Testis (tissue), 2 donors: ENCODE measurements at regions not wholly inside any gene's neighbourhood (a gene's known extent, or its start where the extent isn't known, plus 50 kb on each side); places are given as distances from the start of the nearest gene placed in this dataset.
"Not testable (repeated sequence)": the region's sequence is repeated elsewhere in the genome, so short reads cannot be mapped to it uniquely, and the experiment has no call there.

Experiments used
- DNase-seq: peaks from one replicate; pipeline ENCODE4 v3.0.0-alpha.2; 2019
- H3K27ac ChIP-seq, 2 donors: fragments of 200-600 bp; sonication (generic); one replicate each; pipeline ENCODE4 v1.5.1; 2019
- H3K27me3 ChIP-seq: fragments of 200-600 bp; sonication (generic); one replicate; pipeline ENCODE4 v1.5.1; 2019
- H3K36me3 ChIP-seq: fragments of 200-600 bp; sonication (generic); one replicate; pipeline ENCODE4 v1.5.1; 2017; ENCODE audit warnings: low read depth; ENCODE audit errors: missing control alignments
- H3K4me1 ChIP-seq: fragments of 200-600 bp; sonication (generic); one replicate; pipeline ENCODE4 v1.5.1; 2019
- H3K4me3 ChIP-seq, 2 donors: fragments of 200-600 bp; sonication (generic); one replicate each; pipeline ENCODE4 v1.5.1; 2017 to 2019
- H3K9me3 ChIP-seq: fragments of 200-600 bp; sonication (generic); one replicate; pipeline ENCODE4 v1.5.1; 2017
- POLR2A ChIP-seq: fragments of 450-650 bp; IDR thresholded peaks from one replicate; pipeline ENCODE4 v1.6.1; 2017; ENCODE audit warnings: antibody characterized with exemption, mild to moderate bottlenecking, moderate library complexity
- WGBS, 2 donors: methylation state at CpG; one replicate each; pipeline ENCODE4 v1.1.5; 2018; 5-methylcytosine and 5-hydroxymethylcytosine counted together
- intact Hi-C: fragments of 100-400 bp; cut with DNase I; formaldehyde crosslinking; loops from one replicate; pipeline ENCODE4 v1.15.1; 2023; ENCODE audit warnings: low total_unique reads
- TF ChIP-seq, protein P1 (sequence below), 3 experiments: fragments of 450-650 bp in 2 of 3; fragments of 200-600 bp in 1 of 3; sonication (generic) in 1 of 3; IDR thresholded peaks; one replicate each; pipeline ENCODE4 v1.5.1; 2016 to 2019; ENCODE audit warnings: antibody characterized with exemption in 3 of 3, mild to moderate bottlenecking in 2 of 3, moderate library complexity in 1 of 3

DNA sequence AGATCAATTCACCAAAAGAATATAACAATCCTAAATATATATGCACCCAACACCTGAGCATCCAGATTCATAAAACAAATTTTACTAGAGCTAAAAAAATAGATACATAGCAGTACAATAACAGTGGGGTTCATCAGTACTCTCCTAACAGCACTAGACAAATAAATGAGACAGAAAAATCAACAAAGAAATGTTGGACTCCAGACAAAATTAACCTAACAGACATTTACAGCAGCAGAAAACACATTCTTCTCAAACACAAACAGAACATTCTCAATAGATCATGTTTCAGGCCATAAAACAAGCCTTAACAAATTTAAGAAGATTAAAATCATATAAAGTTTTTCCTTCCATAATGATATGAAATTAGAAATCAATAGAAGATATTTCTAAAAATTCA lies 124.8 kb upstream of the NECTIN3 start:
- intact Hi-C loops, result no loop called here
- no peaks in the 10 kb centered on the region for H3K36me3 ChIP-seq
- TF ChIP-seq, protein P1, sequence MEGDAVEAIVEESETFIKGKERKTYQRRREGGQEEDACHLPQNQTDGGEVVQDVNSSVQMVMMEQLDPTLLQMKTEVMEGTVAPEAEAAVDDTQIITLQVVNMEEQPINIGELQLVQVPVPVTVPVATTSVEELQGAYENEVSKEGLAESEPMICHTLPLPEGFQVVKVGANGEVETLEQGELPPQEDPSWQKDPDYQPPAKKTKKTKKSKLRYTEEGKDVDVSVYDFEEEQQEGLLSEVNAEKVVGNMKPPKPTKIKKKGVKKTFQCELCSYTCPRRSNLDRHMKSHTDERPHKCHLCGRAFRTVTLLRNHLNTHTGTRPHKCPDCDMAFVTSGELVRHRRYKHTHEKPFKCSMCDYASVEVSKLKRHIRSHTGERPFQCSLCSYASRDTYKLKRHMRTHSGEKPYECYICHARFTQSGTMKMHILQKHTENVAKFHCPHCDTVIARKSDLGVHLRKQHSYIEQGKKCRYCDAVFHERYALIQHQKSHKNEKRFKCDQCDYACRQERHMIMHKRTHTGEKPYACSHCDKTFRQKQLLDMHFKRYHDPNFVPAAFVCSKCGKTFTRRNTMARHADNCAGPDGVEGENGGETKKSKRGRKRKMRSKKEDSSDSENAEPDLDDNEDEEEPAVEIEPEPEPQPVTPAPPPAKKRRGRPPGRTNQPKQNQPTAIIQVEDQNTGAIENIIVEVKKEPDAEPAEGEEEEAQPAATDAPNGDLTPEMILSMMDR (IDR thresholded peaks at IDR 0.05), result no peak
- TF ChIP-seq POLR2A, result no peak
- no peak for DNase-seq
- no peak overlapping the region for H3K27ac ChIP-seq
- H3K9me3 ChIP-seq, result no peaks in the 10 kb centered on the region
- no peak overlapping the region for H3K4me3 ChIP-seq
- no peaks in the 10 kb centered on the region for H3K4me1 ChIP-seq
- no peaks in the 10 kb centered on the region for H3K27me3 ChIP-seq

DNA sequence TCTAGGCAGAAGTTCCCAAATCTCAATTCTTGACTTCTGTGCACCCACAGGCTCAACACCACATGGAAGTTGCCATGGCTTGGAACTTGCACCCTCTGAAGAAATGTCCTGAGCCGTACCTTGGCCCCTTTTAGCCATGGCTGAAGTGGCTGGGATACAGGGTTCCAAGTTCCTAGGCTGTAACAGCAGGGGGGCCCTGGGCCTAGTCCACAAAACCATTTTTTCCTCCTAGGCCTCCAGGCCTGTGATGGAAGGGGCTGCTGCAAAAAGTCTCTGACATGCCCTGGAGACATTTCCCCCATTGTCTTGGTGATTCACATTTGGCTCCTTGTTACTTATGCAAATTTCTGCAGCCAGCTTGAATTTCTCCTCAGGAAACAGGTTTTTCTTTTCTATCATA lies 122.4 kb upstream of the NECTIN3 start:
- intact Hi-C loops, H3K9me3 ChIP-seq, DNase-seq, H3K27me3 ChIP-seq, H3K4me3 ChIP-seq, H3K27ac ChIP-seq, H3K36me3 ChIP-seq, H3K4me1 ChIP-seq: not testable (repeated sequence)
- 50 to 55% methylated on average over 1 of the region's 1 CpG for WGBS, 2 donors

DNA sequence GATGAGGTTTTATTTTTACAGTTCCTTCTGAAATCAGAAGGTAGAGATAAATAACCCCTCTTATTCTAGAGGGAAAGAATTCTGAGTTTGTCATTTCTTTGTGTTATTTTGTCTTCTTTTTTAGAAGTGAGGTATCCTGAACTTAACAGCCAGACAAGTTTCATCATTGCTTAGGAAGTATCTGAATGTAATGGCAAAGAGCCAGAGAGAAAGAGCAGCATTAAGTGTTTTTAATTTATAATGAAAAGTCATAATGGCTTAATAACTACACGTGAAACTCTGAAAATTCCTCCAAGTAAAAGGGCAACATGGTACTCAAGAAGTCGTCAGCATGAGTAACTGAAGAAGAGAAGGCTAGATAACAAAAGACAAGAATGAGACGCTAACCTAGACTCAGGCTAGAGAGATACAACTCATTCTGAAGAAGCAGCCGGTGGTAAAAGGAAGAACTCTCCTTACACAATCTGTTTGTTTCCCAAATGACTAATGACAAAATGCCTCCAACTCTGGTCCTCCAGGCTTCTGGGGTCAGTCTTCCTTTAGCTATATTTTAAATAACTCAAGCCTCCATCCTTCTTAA lies 116.2 kb upstream of the NECTIN3 start:
- DNase-seq, result no peak

DNA sequence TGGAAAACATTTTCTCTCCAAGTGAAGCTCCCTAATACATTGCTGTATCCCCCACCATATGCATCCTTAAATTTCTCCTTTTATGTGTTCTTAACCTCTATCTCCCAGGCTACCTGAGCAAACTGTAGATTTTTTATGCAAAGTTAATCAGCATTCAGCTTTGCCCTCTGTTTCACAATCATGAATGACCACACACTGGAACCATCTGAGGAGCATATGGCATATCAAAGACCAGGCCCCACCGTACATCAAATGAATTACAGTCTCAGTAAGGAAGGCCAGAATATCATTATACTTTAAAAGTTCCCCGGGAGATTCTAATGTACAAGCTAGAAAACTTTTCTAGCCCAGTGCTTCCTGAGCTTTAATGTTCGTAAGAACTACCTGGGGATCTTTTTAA lies 115.5 kb upstream of the NECTIN3 start:
- TF ChIP-seq, protein P1 (IDR thresholded peaks at IDR 0.05), result no peak
- no peak for TF ChIP-seq POLR2A
- no peak overlapping the region for H3K27ac ChIP-seq
- H3K36me3 ChIP-seq, result no peaks in the 10 kb centered on the region
- no peaks in the 10 kb centered on the region for H3K4me1 ChIP-seq
- intact Hi-C loops, result no loop called here
- 87 to 91% methylated on average over 3 of the region's 3 CpGs for WGBS, 2 donors
- no peak for DNase-seq
- H3K4me3 ChIP-seq, result no peak overlapping the region
- no peaks in the 10 kb centered on the region for H3K27me3 ChIP-seq
- no peaks in the 10 kb centered on the region for H3K9me3 ChIP-seq

More for the DNA sequence above, 116.2 kb upstream of the NECTIN3 start:
- WGBS, 2 donors, result 60 to 72% methylated on average over 4 of the region's 4 CpGs
- H3K4me1 ChIP-seq, result no peaks in the 10 kb centered on the region
- TF ChIP-seq, protein P1 (IDR thresholded peaks at IDR 0.05), result no peak
- no peak for TF ChIP-seq POLR2A
- H3K4me3 ChIP-seq, result no peak overlapping the region
- no peaks in the 10 kb centered on the region for H3K36me3 ChIP-seq
- intact Hi-C loops, result no loop called here
- no peaks in the 10 kb centered on the region for H3K9me3 ChIP-seq
- no peaks in the 10 kb centered on the region for H3K27me3 ChIP-seq
- no peak overlapping the region for H3K27ac ChIP-seq

DNA sequence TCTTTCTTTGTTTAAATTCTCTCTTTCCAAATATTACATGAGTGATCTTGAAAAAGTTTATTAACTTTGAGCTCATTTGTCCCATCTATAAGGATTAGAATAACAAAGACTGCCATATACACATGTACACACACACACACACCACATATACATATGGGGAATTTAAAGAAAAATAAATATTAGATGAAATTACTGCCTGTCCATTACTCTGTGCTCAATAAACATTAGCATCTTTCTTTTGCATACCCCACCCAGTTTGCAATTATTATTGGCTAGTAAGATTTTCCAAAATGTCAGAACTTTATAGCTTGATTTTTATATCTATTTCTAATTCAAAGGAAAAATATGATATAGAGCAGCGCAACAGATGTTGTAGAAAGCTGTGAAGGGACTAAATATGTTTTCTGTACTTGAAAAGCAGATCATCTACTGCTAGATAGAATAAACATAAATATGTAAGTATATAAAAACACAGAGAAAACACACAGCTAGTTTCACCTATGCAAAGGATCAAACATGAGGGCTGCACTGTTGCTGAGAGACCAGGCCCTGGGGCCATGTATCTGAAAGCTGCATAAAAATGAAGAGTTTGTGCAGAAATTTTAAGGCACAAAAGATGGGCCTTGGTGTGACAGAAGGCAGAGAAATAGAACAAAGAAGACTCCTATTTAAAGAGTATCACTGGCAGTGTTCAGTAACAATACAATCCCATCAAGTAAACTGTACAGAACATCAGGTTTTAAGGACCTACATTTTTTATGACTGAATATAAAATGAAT lies 114.2 kb upstream of the NECTIN3 start:
- Histone ChIP-seq H3K4me1 (no peaks in the 10 kb centered on the region), H3K4me3 (no peak overlapping the region), H3K27ac (no peak overlapping the region), H3K36me3 (no peaks in the 10 kb centered on the region), H3K27me3 (no peaks in the 10 kb centered on the region), H3K9me3 (no peaks in the 10 kb centered on the region)
- TF ChIP-seq, protein P1 (IDR thresholded peaks at IDR 0.05), result no peak
- TF ChIP-seq POLR2A, result no peak
- 95 to 98% methylated on average over 1 of the region's 1 CpG for WGBS, 2 donors
- intact Hi-C loops, result no loop called here
- no peak for DNase-seq
